ENCODE measurements at regions not wholly inside any gene's neighbourhood (a gene's known extent, or its start where the extent isn't known, plus 50 kb on each side); places are given as distances from the start of the nearest gene placed in this dataset.

DNA sequence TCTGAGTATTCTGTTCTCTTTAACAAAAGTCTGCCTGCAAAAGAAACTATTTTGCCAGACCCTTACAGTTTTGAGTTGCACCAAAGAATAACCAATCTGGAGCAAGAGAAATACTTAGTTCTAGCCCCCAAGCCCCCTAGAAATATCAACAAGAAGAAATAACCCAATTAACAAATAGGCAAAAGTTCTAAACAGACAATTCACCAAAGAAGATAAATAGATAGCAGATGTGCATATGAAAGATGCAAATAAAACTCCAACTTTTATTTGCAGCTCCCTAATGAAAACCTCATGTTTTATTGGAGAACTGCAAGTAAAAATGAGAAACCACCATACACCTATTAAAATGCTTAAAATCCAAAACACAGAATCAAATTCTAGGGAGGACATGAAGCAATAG is 1308.0 kb downstream of the CDH11 start:
- TF ChIP-seq, protein P1, sequence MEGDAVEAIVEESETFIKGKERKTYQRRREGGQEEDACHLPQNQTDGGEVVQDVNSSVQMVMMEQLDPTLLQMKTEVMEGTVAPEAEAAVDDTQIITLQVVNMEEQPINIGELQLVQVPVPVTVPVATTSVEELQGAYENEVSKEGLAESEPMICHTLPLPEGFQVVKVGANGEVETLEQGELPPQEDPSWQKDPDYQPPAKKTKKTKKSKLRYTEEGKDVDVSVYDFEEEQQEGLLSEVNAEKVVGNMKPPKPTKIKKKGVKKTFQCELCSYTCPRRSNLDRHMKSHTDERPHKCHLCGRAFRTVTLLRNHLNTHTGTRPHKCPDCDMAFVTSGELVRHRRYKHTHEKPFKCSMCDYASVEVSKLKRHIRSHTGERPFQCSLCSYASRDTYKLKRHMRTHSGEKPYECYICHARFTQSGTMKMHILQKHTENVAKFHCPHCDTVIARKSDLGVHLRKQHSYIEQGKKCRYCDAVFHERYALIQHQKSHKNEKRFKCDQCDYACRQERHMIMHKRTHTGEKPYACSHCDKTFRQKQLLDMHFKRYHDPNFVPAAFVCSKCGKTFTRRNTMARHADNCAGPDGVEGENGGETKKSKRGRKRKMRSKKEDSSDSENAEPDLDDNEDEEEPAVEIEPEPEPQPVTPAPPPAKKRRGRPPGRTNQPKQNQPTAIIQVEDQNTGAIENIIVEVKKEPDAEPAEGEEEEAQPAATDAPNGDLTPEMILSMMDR (IDR thresholded peaks at IDR 0.05) = no peak

DNA sequence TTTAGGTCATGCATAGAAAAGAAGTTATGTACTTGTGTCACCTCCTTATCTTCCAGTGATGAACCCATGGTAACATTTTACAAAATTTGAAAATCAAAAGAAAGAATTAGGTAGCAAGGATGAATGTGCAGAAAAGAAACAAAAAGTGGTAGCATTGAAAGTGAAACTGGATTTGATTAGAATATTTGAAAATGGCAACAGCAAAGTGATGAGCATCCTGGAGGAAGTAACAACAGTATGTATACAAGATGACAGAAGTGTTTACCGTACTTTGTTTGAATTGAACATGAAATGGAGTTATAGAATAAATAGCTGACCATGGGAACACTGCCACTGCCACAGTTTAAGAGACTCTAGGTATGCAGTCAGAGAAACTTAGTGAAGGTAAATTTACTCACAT is 1313.1 kb downstream of the CDH11 start:
- TF ChIP-seq, protein P1 (IDR thresholded peaks at IDR 0.05) = no peak

DNA sequence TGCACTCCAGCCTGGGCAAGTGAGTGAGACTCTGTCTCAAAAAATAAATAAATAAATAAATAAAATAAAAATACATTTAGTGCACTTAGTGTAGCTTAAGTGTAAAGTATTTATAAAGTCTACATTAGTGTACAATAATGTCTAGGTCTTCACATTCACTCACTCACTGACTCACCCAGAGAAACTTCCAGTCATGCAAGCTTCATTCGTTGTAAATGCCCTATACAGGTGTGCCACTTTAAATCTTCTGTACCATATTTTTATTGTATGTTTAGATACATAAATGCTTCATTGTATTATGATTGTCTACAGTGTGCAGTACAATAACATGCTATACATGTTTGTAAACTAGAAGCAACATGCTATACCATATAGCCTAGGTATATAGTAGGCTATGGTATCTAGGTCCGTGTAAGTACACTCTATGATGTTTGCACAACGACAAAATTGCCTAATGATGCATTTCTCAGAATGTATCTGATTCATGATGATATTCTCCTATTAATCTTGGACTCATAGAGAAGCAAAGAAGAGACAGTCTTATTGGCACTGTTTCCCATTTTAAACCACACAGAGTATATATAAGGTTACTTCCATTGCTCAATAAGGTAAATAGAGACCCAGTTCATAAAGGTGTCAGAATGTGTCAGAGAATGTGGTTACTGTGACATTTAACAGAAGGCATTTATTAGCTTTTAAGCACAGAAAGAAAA is 1314.9 kb downstream of the CDH11 start:
- TF ChIP-seq, protein P1 (IDR thresholded peaks at IDR 0.05) = no peak

DNA sequence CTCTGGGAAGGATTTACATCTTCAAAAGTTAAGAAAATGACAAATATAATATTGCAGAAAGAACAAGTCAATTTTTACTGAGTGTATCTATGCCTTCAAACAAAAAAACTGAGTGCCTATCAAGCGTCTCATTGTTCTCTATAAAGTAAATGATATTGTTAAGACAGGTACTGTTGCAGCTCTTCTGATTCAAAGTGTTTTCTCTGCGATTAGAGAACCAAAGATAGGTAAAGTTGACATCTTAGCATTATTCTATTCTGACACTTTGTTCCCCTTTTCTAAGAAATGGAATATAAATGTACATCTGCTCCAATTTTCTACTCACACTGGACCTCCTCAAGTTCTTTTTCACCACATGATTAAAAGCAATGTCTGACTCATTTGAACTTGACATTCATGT is 1317.7 kb downstream of the CDH11 start:
- TF ChIP-seq, protein P1 (IDR thresholded peaks at IDR 0.05) = no peak

DNA sequence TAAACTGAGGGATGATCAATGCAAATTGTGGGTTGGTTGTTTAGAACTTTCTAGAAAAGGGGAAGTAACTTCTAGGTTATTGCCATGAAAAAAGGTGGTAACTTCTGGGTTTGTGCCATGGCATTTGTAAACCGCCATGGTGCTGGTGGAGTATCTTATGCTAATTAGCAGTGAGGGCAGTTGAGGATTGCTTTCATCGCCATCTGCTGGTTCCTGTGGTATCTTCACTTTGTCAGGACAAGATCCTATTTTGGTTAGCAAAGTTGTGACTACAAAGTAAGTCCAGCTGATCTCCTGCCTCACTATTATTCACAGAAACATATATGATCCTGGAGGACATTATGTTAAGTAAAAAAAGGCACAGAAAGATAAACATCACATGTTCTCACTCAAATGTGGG is 1332.3 kb downstream of the CDH11 start:
- TF ChIP-seq, protein P1 (IDR thresholded peaks at IDR 0.05) = peak; percentile 25; the same call in 1 of the 2 replicates

DNA sequence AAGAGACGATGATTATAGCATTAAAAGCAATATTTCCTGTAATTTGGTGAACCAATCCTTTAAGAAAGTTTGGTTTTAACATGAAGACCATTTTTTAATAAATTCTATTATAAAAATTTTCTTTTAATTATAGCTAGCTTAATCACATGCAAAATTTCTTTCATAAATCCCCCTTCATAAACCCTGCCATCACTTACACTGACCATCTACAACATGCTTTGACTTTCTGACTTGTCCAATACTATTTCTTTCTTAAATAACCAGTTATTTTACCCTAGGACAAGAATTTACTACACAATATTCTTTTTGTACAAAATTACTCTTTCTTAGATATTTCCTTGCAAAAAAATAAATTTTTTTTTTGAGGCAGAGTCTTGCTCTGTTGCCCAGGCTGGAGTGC is 1334.8 kb downstream of the CDH11 start:
- TF ChIP-seq, protein P1 (IDR thresholded peaks at IDR 0.05) = no peak

DNA sequence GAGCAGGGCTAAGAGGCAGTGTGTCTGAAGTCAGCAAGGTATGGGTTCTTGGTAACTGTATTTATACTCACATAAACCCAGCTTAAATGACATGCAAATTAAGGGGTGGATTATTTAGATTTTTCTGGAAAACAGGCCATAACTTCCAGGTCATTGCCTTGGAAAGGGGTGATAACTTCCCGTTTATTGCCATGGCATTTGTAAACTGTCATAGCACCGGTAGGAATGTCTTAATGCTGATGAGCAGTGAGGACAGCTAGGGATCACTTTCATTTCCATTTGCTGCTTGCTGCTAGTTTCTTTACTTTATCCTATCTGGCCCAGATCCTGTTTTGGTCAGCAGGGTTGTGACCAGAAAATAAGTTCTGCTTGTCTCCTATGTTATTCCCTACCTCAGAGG is 1336.7 kb downstream of the CDH11 start:
- TF ChIP-seq, protein P1 (IDR thresholded peaks at IDR 0.05) = no peak

DNA sequence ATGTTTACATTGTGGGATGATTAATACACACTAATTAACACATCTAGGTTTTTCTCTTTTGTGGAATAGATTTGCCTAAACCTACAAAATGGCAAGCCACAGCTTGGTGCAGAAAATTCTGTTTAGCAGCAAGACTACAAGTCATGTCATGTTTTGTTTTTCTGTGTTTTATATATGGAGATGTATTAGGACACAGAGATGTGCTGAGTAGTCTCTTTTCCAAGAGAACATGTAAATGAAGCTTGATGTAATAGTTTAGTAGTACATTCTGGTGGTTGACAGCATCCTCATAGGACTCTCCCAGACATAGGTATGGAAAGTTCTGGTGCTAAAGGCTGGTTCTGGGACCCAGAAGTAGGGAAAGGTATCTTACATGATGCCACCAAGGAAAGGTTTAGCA is 1345.4 kb downstream of the CDH11 start:
- TF ChIP-seq, protein P1 (IDR thresholded peaks at IDR 0.05) = no peak
